ENCODE measurements at regions not wholly inside any gene's neighbourhood (a gene's known extent, or its start where the extent isn't known, plus 50 kb on each side); places are given as distances from the start of the nearest gene placed in this dataset.

GRCh38 chr10:3306050-3306449 lies 133.5 kb upstream of the PITRM1 start:
- CTCF ChIA-PET = no interaction called here
- WGBS (ENCODE audit: low lambda C conversion rate) = 66% methylated on average over 2 of the region's 2 CpGs
- H3K79me2 ChIP-seq (ENCODE audit: insufficient read depth) = no peaks in the 10 kb centered on the region
- H3K9ac ChIP-seq = no peak overlapping the region
- no peaks in the 10 kb centered on the region for H3K9me2 ChIP-seq
- POLR2A ChIA-PET = no interaction called here
- H3K36me3 ChIP-seq (replicated peaks in 1 of 2; ENCODE audit: control insufficient read depth in 1 of 2, insufficient read depth in 2 of 2, low read length in 1 of 2) = no peaks in the 10 kb centered on the region
- H3K9me3 ChIP-seq = no peaks in the 10 kb centered on the region
- DNase-seq = no peak
- H3K4me1 ChIP-seq (ENCODE audit: control insufficient read depth in 1 of 2, insufficient read depth in 2 of 2, low read depth in 1 of 2, low read length in 1 of 2) = no peaks in the 10 kb centered on the region; a peak in 1 of 4 replicates
- H3K27me3 ChIP-seq (ENCODE audit: insufficient read depth) = no peaks in the 10 kb centered on the region; the same call in 1 of the 2 replicates
- TF ChIP-seq NRF1 (IDR thresholded peaks at IDR 0.05; ENCODE audit: low read depth, low read length) (no peak), TAF1 (IDR thresholded peaks at IDR 0.05; ENCODE audit: borderline replicate concordance, low read depth, low read length) (no peak), TEAD4 (IDR thresholded peaks at IDR 0.05; ENCODE audit: borderline replicate concordance, insufficient read depth) (no peak), GATA2 (CRISPR knock-in tag; IDR thresholded peaks at IDR 0.05) (no peak), POLR2AphosphoS5 (IDR thresholded peaks at IDR 0.05; ENCODE audit: low read depth, low read length) (no peak), MXI1 (IDR thresholded peaks at IDR 0.05; ENCODE audit: low read depth, low read length) (no peak), NFIC (IDR thresholded peaks at IDR 0.05; ENCODE audit: borderline replicate concordance) (no peak), YY1 (IDR thresholded peaks at IDR 0.05; ENCODE audit: low read depth) (no peak), RXRA (IDR thresholded peaks at IDR 0.05; ENCODE audit: borderline replicate concordance, low read depth) (no peak), FOXJ3 (CRISPR knock-in tag; IDR thresholded peaks at IDR 0.05) (no peak), REST (IDR thresholded peaks at IDR 0.05; ENCODE audit: low read depth, low read length) (no peak), SMC3 (IDR thresholded peaks at IDR 0.05; ENCODE audit: low read depth, low read length) (no peak)
- TF ChIP-seq, protein P1, sequence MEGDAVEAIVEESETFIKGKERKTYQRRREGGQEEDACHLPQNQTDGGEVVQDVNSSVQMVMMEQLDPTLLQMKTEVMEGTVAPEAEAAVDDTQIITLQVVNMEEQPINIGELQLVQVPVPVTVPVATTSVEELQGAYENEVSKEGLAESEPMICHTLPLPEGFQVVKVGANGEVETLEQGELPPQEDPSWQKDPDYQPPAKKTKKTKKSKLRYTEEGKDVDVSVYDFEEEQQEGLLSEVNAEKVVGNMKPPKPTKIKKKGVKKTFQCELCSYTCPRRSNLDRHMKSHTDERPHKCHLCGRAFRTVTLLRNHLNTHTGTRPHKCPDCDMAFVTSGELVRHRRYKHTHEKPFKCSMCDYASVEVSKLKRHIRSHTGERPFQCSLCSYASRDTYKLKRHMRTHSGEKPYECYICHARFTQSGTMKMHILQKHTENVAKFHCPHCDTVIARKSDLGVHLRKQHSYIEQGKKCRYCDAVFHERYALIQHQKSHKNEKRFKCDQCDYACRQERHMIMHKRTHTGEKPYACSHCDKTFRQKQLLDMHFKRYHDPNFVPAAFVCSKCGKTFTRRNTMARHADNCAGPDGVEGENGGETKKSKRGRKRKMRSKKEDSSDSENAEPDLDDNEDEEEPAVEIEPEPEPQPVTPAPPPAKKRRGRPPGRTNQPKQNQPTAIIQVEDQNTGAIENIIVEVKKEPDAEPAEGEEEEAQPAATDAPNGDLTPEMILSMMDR (IDR thresholded peaks at IDR 0.05) = no peak
- TF ChIP-seq, protein P2, sequence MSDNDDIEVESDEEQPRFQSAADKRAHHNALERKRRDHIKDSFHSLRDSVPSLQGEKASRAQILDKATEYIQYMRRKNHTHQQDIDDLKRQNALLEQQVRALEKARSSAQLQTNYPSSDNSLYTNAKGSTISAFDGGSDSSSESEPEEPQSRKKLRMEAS (IDR thresholded peaks at IDR 0.05; ENCODE audit: low read depth) = no peak
- TF ChIP-seq, protein P3, sequence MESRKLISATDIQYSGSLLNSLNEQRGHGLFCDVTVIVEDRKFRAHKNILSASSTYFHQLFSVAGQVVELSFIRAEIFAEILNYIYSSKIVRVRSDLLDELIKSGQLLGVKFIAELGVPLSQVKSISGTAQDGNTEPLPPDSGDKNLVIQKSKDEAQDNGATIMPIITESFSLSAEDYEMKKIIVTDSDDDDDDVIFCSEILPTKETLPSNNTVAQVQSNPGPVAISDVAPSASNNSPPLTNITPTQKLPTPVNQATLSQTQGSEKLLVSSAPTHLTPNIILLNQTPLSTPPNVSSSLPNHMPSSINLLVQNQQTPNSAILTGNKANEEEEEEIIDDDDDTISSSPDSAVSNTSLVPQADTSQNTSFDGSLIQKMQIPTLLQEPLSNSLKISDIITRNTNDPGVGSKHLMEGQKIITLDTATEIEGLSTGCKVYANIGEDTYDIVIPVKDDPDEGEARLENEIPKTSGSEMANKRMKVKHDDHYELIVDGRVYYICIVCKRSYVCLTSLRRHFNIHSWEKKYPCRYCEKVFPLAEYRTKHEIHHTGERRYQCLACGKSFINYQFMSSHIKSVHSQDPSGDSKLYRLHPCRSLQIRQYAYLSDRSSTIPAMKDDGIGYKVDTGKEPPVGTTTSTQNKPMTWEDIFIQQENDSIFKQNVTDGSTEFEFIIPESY (IDR thresholded peaks at IDR 0.05; ENCODE audit: borderline replicate concordance, low read depth) = no peak
- no peak overlapping the region for H2AFZ ChIP-seq (ENCODE audit: low read depth)
- no peak overlapping the region for H3K4me3 ChIP-seq (ENCODE audit: low read depth in 2 of 2, low read length in 1 of 2)
- H3K27ac ChIP-seq (ENCODE audit: low read depth in 2 of 2, low read length in 1 of 2) = no peak overlapping the region
- no peaks in the 10 kb centered on the region for H4K20me1 ChIP-seq (ENCODE audit: insufficient read depth)
- no peaks in the 10 kb centered on the region for H3F3A ChIP-seq (replicated peaks; ENCODE audit: insufficient read depth)
- H3K4me2 ChIP-seq = no peak overlapping the region

Measured in SK-N-SH (cell line).